Breast epithelium (tissue), 4 donors: ENCODE measurements at regions not wholly inside any gene's neighbourhood (a gene's known extent, or its start where the extent isn't known, plus 50 kb on each side); places are given as distances from the start of the nearest gene placed in this dataset.

Experiments used
- DNase-seq, 2 donors: peaks; one replicate each; pipeline ENCODE4 v3.0.0-alpha.2; 2019; ENCODE audit warnings: low spot score in 2 of 2
- H3K27ac ChIP-seq, 2 donors: fragments of 200-600 bp; sonication (generic) in 1 of 2; one replicate each; pipeline ENCODE4 v1.5.1; 2016 to 2019; ENCODE audit warnings: mild to moderate bottlenecking in 1 of 2
- H3K27me3 ChIP-seq, 2 donors: fragments of 200-600 bp; sonication (generic) in 1 of 2; one replicate each; pipeline versions ENCODE4 v1.5.1 to v1.6.0; 2017 to 2019; ENCODE audit warnings: control low read depth in 1 of 2, mild to moderate bottlenecking in 1 of 2
- H3K36me3 ChIP-seq: fragments of 200-600 bp; one replicate; pipeline ENCODE4 v1.5.1; 2019
- H3K4me1 ChIP-seq, 2 donors: fragments of 200-600 bp; sonication (generic); one replicate each; pipeline ENCODE4 v1.5.1; 2016 to 2019; ENCODE audit warnings: control low read depth in 1 of 2
- H3K4me3 ChIP-seq, 3 donors: fragments of 200-600 bp; sonication (generic); 1 replicate in 2 of 3; 2 replicates in 1 of 3; pipeline ENCODE4 v1.5.1; 2016 to 2019; ENCODE audit warnings: mild to moderate bottlenecking in 3 of 3, moderate library complexity in 2 of 3
- H3K9me3 ChIP-seq, 2 donors: fragments of 200-600 bp; sonication (generic) in 1 of 2; one replicate each; pipeline ENCODE4 v1.5.1; 2016 to 2019; ENCODE audit warnings: control low read depth in 1 of 2
- POLR2A ChIP-seq: fragments of 450-650 bp; IDR thresholded peaks from one replicate; pipeline ENCODE4 v1.6.1; 2016; ENCODE audit warnings: antibody characterized with exemption, mild to moderate bottlenecking, moderate library complexity
- POLR2AphosphoS5 ChIP-seq, 3 donors: sonication (generic); formaldehyde crosslinking; IDR thresholded peaks; one replicate each; pipeline ENCODE4 v1.6.1; 2017; ENCODE audit warnings: antibody characterized with exemption in 3 of 3
- intact Hi-C: fragments of 100-400 bp; cut with DNase I; formaldehyde crosslinking; loops from one replicate; pipeline ENCODE4 v1.15.1; 2023; ENCODE audit warnings: low total_unique reads
- TF ChIP-seq, protein P1 (sequence below), 3 donors: fragments of 450-650 bp; IDR thresholded peaks; one replicate each; pipeline ENCODE4 v1.5.1; 2016 to 2017; ENCODE audit warnings: antibody characterized with exemption in 3 of 3, mild to moderate bottlenecking in 3 of 3, moderate library complexity in 3 of 3

DNA sequence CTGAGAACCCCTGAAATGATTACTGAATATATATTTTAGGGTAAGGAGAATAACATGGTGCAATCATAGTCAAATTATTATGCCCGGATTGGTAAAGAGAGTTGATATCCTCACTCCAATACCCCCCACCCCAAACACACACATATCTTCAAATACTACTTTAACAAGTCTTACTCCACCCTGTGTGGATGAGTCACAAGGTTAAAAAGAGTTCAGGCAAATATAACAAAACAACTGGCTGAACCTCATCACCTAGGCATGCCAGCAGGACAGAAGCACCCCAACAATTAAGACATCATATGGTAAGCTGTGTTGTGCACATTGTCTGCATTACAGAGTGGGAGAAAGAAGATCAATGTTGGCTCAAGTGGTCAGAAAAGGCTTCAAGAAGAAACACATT lies 857.4 kb downstream of the TDRD15 start:
- Histone ChIP-seq H3K9me3 (peaks cover 0 to 19% of the 10 kb centered on the region in 2 donors), H3K4me1 (no peaks in the 10 kb centered on the region), H3K4me3 (no peak overlapping the region), H3K27me3 (no peaks in the 10 kb centered on the region), H3K27ac (no peak overlapping the region), H3K36me3 (no peaks in the 10 kb centered on the region)
- no peak for DNase-seq
- TF ChIP-seq, protein P1, sequence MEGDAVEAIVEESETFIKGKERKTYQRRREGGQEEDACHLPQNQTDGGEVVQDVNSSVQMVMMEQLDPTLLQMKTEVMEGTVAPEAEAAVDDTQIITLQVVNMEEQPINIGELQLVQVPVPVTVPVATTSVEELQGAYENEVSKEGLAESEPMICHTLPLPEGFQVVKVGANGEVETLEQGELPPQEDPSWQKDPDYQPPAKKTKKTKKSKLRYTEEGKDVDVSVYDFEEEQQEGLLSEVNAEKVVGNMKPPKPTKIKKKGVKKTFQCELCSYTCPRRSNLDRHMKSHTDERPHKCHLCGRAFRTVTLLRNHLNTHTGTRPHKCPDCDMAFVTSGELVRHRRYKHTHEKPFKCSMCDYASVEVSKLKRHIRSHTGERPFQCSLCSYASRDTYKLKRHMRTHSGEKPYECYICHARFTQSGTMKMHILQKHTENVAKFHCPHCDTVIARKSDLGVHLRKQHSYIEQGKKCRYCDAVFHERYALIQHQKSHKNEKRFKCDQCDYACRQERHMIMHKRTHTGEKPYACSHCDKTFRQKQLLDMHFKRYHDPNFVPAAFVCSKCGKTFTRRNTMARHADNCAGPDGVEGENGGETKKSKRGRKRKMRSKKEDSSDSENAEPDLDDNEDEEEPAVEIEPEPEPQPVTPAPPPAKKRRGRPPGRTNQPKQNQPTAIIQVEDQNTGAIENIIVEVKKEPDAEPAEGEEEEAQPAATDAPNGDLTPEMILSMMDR (IDR thresholded peaks at IDR 0.05), result no peak
- intact Hi-C loops, result loop anchor here (10.0 kb wide), 1 partner anchor 494 kb away; no protein-coding TSS in a partner anchor

DNA sequence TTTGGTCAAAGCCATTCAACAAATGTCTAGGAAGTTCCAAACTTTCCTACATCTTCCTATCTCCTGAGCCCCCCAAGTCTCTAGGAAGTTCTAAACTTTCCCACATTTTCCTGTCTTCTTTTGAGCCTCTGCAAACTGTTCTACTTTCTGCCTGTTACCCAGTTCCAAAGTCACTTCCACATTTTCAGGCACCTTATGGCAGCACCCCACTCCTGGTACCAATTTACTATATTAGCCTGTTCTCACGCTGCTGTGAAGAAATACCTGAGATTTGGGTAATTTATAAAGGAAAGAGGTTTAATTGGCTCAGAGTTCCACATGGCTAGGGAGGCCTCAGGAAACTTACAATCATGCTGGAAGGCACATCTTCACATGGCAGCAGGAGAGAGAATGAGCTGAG lies 869.2 kb downstream of the TDRD15 start:
- Histone ChIP-seq H3K36me3 (no peaks in the 10 kb centered on the region), H3K4me3 (no peak overlapping the region), H3K4me1 (no peaks in the 10 kb centered on the region), H3K9me3 (peaks cover 12 to 27% of the 10 kb centered on the region in 2 donors), H3K27ac (no peak overlapping the region), H3K27me3 (no peaks in the 10 kb centered on the region)
- intact Hi-C loops, result no loop called here
- no peak for DNase-seq
- TF ChIP-seq, protein P1 (IDR thresholded peaks at IDR 0.05), result no peak
- TF ChIP-seq POLR2A, result no peak
- no peak for TF ChIP-seq POLR2AphosphoS5 (IDR thresholded peaks at IDR 0.05)

DNA sequence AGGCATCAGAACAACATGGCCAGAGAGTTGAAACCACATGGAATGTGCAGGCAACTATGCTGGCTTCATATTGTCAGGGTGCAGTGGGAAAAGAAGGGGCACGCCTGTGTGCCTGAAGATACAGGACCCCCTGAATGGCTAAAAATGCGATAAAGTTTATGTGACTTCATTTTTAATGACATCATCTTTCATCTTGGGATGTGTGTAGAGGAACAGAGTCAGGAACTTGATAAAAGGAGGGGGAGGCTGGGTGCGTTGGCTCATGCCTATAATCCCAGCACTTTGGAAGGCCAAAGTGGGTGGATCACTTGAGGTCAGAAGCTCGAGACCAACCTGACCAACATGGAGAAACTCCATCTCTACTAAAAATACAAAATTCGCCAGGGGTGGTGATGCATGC lies 872.6 kb downstream of the TDRD15 start:
- TF ChIP-seq POLR2AphosphoS5 (IDR thresholded peaks at IDR 0.05) (no peak), POLR2A (no peak)
- TF ChIP-seq, protein P1 (IDR thresholded peaks at IDR 0.05), result no peak
- Histone ChIP-seq H3K27ac (no peak overlapping the region), H3K36me3 (no peaks in the 10 kb centered on the region), H3K4me3 (no peak overlapping the region), H3K9me3 (peaks cover 12 to 27% of the 10 kb centered on the region in 2 donors), H3K27me3 (no peaks in the 10 kb centered on the region), H3K4me1 (no peaks in the 10 kb centered on the region)
- intact Hi-C loops, result no loop called here
- DNase-seq, result no peak

DNA sequence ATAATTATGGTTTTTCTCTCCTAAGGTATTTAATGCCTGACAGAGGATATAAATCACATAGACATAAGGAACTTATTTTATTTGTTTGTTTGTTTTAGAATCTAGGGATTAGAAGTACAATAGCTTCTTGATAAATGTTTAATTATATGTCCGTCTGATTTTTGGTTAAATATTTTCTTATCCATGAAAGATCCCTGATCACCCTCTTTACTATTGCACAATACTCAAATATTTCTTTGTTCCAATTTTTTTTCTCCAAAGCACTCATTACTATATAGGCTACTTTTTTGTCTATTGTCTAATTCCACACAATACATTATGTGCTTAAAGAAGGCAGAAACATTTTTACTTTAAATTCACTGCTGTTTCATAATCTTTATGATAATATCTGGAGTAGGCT lies 875.8 kb downstream of the TDRD15 start:
- H3K9me3 ChIP-seq, result peaks cover 0 to under 1% of the 10 kb centered on the region in 2 donors
- H3K4me1 ChIP-seq, result no peaks in the 10 kb centered on the region
- intact Hi-C loops, result no loop called here
- H3K4me3 ChIP-seq, result no peak overlapping the region
- DNase-seq, result no peak
- H3K27me3 ChIP-seq, result no peaks in the 10 kb centered on the region
- no peaks in the 10 kb centered on the region for H3K36me3 ChIP-seq
- TF ChIP-seq, protein P1 (IDR thresholded peaks at IDR 0.05), result no peak
- no peak for TF ChIP-seq POLR2AphosphoS5 (IDR thresholded peaks at IDR 0.05)
- TF ChIP-seq POLR2A, result no peak
- no peak overlapping the region for H3K27ac ChIP-seq

DNA sequence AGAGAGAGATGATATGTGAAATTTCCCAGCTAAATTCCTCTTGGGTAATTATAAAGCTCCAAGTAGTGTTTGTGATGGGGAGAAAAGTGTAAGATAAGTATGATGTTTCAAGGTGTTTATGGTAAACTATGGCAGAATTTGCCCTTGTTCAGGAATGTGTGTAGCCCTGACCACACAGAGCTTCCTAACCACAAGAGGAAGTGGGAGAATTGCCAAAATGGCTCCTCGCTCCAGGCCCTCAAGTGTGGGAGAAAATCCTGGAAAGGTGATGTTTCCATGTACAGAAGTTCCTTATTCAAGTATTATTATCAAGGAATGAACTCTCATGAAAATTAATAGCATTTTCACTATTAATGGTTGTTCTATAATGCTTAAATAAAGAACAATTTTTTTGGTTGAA lies 878.3 kb downstream of the TDRD15 start:
- intact Hi-C loops, result no loop called here
- H3K4me3 ChIP-seq, result no peak overlapping the region
- no peaks in the 10 kb centered on the region for H3K4me1 ChIP-seq
- H3K9me3 ChIP-seq, result no peaks in the 10 kb centered on the region
- H3K36me3 ChIP-seq, result no peaks in the 10 kb centered on the region
- DNase-seq, result no peak
- H3K27me3 ChIP-seq, result no peaks in the 10 kb centered on the region
- no peak for TF ChIP-seq POLR2A
- no peak for TF ChIP-seq POLR2AphosphoS5 (IDR thresholded peaks at IDR 0.05)
- TF ChIP-seq, protein P1 (IDR thresholded peaks at IDR 0.05), result no peak
- H3K27ac ChIP-seq, result no peak overlapping the region
